ENCODE measurements at regions not wholly inside any gene's neighbourhood (a gene's known extent, or its start where the extent isn't known, plus 50 kb on each side); places are given as distances from the start of the nearest gene placed in this dataset.

DNA sequence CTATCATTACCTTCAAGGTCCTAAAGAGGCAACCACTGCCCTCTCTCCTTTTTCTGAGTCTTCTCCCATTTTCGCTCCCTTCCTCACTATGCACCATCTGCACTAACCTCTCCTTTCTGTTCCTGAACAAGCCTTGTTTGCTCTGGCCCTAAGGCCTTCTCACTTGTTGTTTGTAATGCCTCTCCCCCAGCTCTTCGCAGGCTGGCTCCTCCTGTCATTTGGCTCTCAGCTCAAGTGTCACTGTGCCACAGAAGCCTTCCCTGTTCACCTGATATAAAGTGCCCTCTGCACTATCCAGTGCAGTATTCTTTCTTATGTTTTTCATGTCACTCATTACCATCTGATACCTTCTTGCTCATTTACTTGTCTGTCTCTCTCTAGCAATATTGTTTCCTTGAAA is 303.7 kb downstream of the KCNN2 start:
- TF ChIP-seq CTCF (IDR thresholded peaks at IDR 0.05; ENCODE audit: low read depth, low read length, missing control alignments) = no peak
- in situ Hi-C loops (cut with HindIII; ENCODE audit: low sequenced_read_pairs) = no loop called here
- no peak for DNase-seq (ENCODE audit: low read depth)
- no peak overlapping the region for H3K4me3 ChIP-seq (ENCODE audit: low read depth, low read length)

DNA sequence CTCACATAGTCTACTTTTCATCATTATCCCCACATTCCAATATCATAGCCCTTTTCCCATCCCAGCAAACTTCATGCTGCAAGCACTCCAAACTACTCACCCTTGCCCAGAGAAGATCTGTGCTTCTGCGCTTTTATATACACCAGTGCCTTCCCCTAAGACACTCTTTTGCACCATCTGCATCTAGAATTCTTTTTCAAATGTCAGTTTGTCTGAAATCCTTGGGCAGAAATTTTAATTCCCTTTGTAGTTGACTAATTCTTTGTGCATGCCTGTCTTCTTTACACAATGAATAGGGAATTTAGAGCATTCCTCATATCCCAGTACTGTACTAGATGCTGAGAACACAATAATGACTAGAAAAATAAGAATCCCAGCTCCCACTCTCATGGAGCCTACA is 298.9 kb downstream of the KCNN2 start:
- no peak for DNase-seq (ENCODE audit: low read depth)
- in situ Hi-C loops (cut with HindIII; ENCODE audit: low sequenced_read_pairs) = no loop called here
- no peak overlapping the region for H3K4me3 ChIP-seq (ENCODE audit: low read depth, low read length)
- TF ChIP-seq CTCF (IDR thresholded peaks at IDR 0.05; ENCODE audit: low read depth, low read length, missing control alignments) = no peak

DNA sequence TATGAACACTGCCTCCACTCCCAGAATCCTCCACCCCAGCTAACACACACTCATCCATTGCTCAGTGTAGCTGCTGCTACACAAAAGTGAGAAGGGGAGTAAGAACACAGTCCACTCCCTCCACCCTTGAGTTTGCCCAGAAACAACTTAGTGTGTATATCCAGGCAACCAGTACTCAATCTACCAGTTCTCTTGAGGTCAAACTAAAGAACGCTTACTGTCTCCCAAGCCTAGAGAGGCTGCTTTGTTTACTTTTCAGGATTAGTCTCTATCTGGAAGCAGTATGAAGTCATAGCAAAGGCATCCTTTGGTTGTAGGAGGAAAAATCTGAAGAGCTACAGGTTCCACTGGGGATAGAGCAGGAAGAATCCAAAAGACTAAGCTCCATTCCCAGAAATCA is 296.3 kb downstream of the KCNN2 start:
- in situ Hi-C loops (cut with HindIII; ENCODE audit: low sequenced_read_pairs) = no loop called here
- no peak for DNase-seq (ENCODE audit: low read depth)
- no peak for TF ChIP-seq CTCF (IDR thresholded peaks at IDR 0.05; ENCODE audit: low read depth, low read length, missing control alignments)

GRCh38 chr5:114657342-114658130 is 295.7 kb downstream of the KCNN2 start:
- no peak overlapping the region for H3K4me3 ChIP-seq (ENCODE audit: low read depth, low read length)
- in situ Hi-C loops (cut with HindIII; ENCODE audit: low sequenced_read_pairs) = no loop called here

More for the DNA sequence above, 296.3 kb downstream of the KCNN2 start:
- H3K4me3 ChIP-seq (ENCODE audit: low read depth, low read length) = no peak overlapping the region

DNA sequence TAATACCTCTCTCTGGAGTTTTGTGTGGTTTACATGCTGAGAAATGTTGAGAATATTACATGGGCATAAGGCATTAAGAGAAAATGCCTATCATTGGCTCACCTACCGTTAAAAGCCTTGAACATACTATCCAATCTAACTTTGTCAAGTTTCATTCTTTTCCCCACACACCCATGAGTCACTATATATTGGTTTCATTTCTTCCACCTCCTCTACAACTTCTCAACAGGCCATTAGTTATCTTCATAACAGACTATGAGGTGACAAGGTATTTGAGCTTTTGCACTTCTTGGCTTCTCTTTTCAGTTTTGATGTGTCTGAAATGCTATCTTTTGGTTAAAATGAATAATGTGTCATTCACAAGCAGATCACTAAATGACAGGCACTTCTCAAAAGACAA is 288.0 kb downstream of the KCNN2 start:
- no peak for DNase-seq (ENCODE audit: low read depth)
- no peak for TF ChIP-seq CTCF (IDR thresholded peaks at IDR 0.05; ENCODE audit: low read depth, low read length, missing control alignments)
- in situ Hi-C loops (cut with HindIII; ENCODE audit: low sequenced_read_pairs) = loop anchor here (5.0 kb wide), 1 partner anchor 32 kb away; no protein-coding TSS in a partner anchor
- H3K4me3 ChIP-seq (ENCODE audit: low read depth, low read length) = no peak overlapping the region

More at GRCh38 chr5:114657342-114658130, 295.7 kb downstream of the KCNN2 start:
- DNase-seq (ENCODE audit: low read depth) = no peak
- TF ChIP-seq CTCF (IDR thresholded peaks at IDR 0.05; ENCODE audit: low read depth, low read length, missing control alignments) = no peak

- in situ Hi-C loops (cut with HindIII; ENCODE audit: low sequenced_read_pairs) = loop anchor here (5.0 kb wide), 1 partner anchor 33 kb away; no protein-coding TSS in a partner anchor
- no peak for DNase-seq (ENCODE audit: low read depth)
- no peak overlapping the region for H3K4me3 ChIP-seq (ENCODE audit: low read depth, low read length)
- TF ChIP-seq CTCF (IDR thresholded peaks at IDR 0.05; ENCODE audit: low read depth, low read length, missing control alignments) = no peak
Measured at GRCh38 chr5:114648940-114649339, 287.1 kb downstream of the KCNN2 start.

All from astrocyte of the cerebellum (primary cell).